GOT3 (cell line): ENCODE measurements at regions not wholly inside any gene's neighbourhood (a gene's known extent, or its start where the extent isn't known, plus 50 kb on each side); places are given as distances from the start of the nearest gene placed in this dataset.
"Not testable (repeated sequence)": the region's sequence is repeated elsewhere in the genome, so short reads cannot be mapped to it uniquely, and the experiment has no call there.

Experiments
- DNase-seq: peaks from one replicate; lab custom pipeline; 2025; ENCODE audit warnings: mixed read lengths; lab: John Stamatoyannopoulos, UW

- DNase-seq, result no peak
Measured at GRCh38 chr13:24931450-24932251, 164.3 kb upstream of the PABPC3 start.

GRCh38 chr13:24933106-24934023 is 162.6 kb upstream of the PABPC3 start:
- not testable (repeated sequence) for DNase-seq

GRCh38 chr13:24934024-24934385 is 161.9 kb upstream of the PABPC3 start:
- not testable (repeated sequence) for DNase-seq

- no peak for DNase-seq
Measured at GRCh38 chr13:24938966-24939365, 157.0 kb upstream of the PABPC3 start.

DNA sequence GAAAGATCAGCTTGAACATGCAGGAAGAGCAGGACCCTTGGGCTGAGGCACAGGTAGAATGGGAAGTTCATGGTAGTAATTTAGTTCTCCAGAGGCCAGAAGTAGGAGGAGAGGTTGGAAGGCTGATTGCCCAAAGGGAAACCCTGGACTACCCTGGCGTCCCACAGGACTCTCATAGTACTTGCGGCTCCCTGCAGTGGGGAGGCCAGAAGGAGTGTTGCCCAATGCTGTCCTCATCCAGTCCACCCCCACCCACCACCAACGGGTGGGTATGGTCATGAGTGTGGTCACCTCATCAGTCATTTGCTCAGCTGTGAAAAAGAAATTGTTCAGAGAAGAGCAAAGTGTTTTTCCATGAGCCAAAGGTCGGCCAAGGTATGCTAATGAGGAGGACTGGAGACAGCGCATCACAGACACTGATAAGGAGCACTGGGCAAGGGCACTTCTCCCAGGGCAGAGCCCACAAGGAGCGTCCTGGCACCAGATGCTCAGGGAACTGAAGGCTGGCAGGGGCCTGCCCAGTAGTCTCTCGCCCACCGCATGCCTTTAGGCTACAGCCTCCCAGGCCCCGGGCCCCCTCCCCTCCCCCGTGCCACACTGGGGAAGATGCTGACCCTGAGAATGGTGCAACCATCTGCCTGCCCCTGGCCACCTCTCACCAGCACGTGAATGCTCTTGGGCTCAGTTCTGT is 154.8 kb upstream of the PABPC3 start:
- DNase-seq, result not testable (repeated sequence)

GRCh38 chr13:24943136-24943535 is 152.8 kb upstream of the PABPC3 start:
- DNase-seq, result no peak

DNA sequence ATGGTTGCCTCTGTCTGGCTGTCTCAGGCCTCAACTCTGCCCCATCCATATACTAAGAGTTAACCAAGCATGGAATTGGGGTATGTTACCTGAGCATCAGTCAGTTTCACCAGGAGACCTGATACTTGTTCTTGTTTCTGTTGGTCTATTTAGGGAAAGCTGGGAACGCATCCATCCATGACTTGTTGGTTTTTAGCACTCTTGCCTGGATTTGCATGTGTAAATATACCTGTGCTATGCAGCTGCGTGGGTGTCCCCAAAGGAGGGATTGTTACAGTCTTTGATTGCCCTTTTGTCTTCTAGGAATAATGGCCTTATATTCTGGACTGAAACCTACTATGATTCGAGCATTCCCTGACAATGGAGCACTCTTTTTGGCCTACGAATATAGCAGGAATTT is 151.9 kb upstream of the PABPC3 start:
- not testable (repeated sequence) for DNase-seq

DNA sequence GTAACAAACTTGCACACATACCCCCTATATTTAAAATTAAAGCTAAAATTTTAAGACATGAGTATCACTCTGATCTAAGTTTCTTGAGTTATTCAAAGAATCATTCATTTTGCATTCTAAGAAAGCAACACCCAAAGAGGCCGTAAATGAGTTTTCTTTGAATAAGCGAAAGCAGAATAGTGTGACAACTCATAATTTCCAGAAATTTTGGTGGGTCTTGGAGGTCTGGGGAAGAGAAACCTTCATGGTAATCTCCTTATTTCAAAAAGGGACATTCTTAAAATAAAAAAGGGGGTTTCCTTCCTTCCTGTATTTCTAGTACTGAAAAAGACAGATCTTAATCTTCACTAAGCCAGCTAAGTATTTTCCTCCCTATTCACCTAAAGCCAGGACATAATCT is 147.0 kb upstream of the PABPC3 start:
- not testable (repeated sequence) for DNase-seq

DNA sequence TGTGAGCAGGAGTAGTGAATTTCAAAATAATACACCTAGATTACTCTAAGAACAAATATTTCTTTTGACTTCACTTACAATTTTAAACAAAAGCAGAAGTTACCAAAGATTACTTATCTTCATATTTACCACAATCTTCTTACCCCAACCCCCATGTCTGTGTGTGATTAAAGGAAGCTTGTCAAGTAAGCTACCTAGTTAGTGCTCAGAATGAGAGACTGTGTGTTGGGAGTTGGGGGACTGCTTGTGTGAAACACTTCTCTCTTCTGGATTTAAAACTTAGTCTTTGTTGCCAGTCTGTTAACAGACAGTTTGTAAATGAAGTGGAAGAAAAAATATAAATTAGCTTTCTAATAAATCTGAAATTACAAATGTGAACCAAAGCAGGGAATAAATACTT is 145.3 kb upstream of the PABPC3 start:
- not testable (repeated sequence) for DNase-seq

GRCh38 chr13:24967970-24968369 is 128.0 kb upstream of the PABPC3 start:
- not testable (repeated sequence) for DNase-seq

- not testable (repeated sequence) for DNase-seq
Measured at GRCh38 chr13:24968416-24968815, 127.5 kb upstream of the PABPC3 start.

DNA sequence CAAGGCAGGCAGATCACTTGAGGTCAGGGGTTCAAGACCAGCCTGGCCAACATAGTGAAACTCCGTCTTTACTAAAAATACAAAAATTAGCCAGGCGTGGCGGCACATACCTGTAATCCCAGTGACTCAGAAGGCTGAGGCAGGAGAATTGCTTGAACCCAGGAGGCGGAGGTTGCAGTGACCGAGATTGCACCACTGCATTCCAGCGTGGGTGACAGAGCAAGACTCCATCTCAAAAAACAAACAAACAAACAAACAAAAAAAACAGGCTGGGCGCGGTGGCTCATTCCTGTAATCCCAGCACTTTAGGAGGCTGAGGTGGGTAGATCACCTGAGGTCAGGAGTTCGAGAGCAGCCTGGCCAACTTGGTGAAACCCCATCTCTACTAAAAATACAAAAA is 122.8 kb upstream of the PABPC3 start:
- DNase-seq, result not testable (repeated sequence)

GRCh38 chr13:24981181-24981803 is 114.6 kb upstream of the PABPC3 start:
- DNase-seq, result not testable (repeated sequence)

DNA sequence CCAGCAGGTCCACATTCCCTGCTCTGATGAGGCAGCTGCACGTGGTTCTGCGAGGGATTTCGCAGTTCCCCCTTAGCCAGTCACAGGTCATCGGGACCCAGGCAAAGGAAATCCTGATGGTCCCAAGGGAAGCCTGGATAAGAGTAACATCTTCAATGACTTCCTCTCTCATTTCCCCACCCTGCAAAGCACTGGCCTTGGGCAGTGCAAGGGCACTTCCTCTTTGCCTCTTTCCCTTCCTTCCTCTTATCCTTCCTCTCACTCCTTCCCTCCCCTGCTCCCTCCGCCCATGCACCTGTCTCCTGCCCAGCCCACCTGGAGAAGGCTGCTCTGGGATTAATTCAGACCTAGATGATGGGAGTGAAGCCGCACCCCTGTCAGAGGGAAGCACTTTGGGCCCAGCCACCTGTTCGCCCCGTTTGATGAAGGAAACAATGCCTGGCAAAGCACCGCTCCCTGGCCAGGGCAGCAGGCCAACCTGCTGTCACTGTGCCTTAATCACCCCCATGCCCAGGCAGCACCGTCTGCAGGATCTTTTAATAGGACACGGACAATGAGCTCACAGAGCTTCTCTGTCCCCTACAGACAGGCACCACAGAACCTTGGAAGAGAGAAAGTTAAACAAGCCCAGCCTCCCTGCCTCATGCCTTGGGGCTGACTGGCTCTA is 113.5 kb upstream of the PABPC3 start:
- no peak for DNase-seq

DNA sequence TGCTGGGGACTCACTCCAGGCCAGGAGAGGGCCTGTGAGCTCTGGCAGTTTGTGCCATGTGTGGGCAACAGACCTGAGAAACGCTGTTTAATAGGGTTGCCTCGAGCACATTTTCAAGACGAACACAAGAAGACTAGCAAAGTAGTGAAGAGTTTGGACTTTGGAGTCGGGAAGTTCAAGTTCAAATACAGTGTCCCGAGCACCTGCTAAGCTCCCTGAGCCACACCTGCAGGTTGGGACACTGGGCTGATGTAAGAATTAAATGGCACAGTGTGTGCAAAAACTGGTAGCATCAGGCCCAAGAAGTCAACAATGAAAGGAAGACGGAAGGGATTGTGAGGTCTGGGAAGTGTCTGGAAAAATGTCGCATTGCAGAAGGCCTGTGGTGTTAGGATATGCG is 112.8 kb upstream of the PABPC3 start:
- no peak for DNase-seq

DNA sequence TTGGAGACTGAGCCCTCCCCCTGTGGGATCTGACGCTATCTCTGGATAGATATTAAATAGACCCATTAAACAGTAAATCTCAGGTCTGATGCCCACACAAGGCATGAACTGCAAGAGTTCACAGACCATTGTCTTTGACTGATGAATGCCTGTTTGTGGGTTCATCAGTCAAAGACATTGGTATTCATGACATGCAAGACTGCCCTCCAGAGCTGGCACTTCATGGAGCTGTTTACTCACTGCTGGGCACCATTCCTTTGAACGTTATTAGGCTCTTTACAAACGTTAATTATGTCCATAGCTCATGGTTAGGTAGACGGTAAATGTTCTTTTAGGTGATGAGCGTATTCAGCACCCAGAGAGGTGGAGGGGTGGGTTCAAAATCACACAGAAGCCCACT is 111.8 kb upstream of the PABPC3 start:
- DNase-seq, result no peak

DNA sequence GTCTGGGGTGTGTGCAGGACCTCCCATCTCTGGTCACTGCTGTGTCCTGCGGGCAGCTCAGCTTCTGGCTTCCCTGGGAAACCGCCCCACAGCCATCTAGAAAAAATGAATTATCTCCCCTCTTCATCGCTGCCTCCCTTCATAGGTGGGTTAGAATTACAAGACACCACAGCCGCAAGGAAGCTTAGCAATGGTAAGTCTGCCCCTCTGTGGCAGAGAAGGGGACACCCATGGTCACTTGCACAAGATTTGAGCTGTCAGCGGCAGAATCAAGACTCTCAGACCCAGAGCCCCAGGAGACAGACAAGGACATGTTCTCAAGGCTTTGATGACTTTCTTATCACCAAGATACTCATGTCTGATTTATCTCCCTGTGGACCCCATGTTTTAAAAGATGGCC is 110.8 kb upstream of the PABPC3 start:
- no peak for DNase-seq

DNA sequence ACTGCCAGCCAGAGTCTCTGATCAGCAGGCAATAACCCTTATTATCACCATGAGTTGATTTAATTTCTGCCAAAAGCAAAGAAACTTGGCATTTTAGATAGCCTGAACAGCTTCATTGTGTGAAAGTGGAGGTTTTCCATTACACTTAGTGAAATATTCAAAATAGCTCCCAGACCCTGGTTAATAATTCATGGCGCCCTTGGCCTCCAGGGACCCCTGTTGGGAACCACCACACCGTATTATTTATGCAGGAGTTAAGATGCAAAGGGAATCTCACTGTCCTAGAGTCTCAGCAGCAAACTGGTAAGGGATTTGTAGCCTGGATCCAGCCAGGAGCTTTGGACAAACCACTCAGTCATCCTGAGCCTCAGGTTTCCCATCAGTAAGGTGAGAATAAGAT is 110.0 kb upstream of the PABPC3 start:
- DNase-seq, result no peak

GRCh38 chr13:24986826-24987225 is 109.1 kb upstream of the PABPC3 start:
- DNase-seq, result no peak

DNA sequence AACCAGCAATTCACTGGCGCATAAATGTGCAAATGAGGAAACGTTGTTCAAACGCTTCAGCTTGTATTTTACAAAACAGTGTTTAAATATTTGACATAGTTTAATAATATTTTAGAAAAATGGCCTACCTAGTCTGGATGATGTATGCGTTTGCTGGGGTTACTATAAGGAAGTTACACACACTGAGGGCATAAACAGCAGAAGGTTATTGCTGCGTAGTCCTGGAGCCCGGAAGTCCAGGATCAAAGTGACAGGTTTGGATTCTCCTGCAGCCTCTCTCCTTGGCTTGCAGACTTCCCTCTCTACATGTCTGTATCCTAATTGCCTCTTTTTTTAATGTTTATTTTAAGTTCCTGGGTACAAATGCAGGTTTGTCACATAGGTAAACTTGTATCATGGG is 106.0 kb upstream of the PABPC3 start:
- DNase-seq, result not testable (repeated sequence)

DNA sequence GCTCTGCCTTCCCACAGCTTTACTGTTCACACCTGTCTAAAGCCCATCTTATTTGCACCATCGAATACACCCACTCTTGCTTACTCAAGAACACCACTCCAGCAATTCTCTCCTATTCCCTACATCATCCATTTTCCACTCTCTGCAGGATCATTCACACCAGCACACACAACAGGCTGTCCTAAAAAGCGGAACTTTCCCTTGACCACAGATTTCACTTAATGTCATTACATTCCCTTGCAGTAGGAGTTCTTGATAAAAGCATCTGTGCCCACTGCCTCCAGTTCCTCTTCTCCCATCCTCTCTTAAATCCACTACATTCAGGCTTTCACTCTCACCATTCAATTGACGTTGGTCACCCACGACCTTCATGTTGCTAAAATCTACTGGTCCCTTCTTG is 103.0 kb upstream of the PABPC3 start:
- DNase-seq, result not testable (repeated sequence)
